ENCODE measurements at regions not wholly inside any gene's neighbourhood (a gene's known extent, or its start where the extent isn't known, plus 50 kb on each side); places are given as distances from the start of the nearest gene placed in this dataset.
A peak's percentile ranks its signal among the peaks of the same experiment; 100 is the strongest.
"Not testable (repeated sequence)": the region's sequence is repeated elsewhere in the genome, so short reads cannot be mapped to it uniquely, and the experiment has no call there.

- no peaks in the 10 kb centered on the region for H3K4me1 ChIP-seq
- TF ChIP-seq, protein P1, sequence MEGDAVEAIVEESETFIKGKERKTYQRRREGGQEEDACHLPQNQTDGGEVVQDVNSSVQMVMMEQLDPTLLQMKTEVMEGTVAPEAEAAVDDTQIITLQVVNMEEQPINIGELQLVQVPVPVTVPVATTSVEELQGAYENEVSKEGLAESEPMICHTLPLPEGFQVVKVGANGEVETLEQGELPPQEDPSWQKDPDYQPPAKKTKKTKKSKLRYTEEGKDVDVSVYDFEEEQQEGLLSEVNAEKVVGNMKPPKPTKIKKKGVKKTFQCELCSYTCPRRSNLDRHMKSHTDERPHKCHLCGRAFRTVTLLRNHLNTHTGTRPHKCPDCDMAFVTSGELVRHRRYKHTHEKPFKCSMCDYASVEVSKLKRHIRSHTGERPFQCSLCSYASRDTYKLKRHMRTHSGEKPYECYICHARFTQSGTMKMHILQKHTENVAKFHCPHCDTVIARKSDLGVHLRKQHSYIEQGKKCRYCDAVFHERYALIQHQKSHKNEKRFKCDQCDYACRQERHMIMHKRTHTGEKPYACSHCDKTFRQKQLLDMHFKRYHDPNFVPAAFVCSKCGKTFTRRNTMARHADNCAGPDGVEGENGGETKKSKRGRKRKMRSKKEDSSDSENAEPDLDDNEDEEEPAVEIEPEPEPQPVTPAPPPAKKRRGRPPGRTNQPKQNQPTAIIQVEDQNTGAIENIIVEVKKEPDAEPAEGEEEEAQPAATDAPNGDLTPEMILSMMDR (IDR thresholded peaks at IDR 0.05) = no peak
- no peak overlapping the region for H3K27ac ChIP-seq
- no peaks in the 10 kb centered on the region for H3K36me3 ChIP-seq
- no peaks in the 10 kb centered on the region for H3K27me3 ChIP-seq
- DNase-seq = peak in 1 of 4 donors; percentile 7
- intact Hi-C loops (cut with DNase I) = no loop called here
- no peak overlapping the region for H3K4me3 ChIP-seq
- ATAC-seq = no peak
- peaks cover 0 to 3% of the 10 kb centered on the region in 2 donors for H3K9me3 ChIP-seq
Measured at GRCh38 chr3:104347291-104347690, 1019.4 kb upstream of the ALCAM start.

DNA sequence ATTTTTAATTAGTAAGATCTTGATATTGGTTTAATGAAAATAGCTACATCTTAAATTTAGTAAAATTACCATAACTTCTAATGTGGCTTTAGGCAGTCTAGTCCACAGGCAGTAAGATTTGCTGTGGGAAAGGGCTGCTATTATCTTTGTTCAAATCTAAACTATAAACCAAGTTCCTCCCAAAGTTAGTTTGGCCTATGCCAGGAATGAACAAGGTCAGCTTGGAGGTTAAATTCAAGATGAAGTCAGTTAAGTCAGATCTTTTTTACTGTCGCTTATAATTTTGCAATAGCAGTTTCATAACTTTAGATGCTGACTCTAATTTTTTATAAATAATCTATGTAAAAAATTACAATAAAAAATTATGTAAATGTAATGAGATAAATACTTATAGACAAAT, 1016.9 kb upstream of the ALCAM start:
- ATAC-seq = no peak
- intact Hi-C loops (cut with DNase I) = no loop called here

GRCh38 chr3:104353951-104354350, 1012.8 kb upstream of the ALCAM start:
- H3K4me1 ChIP-seq = no peaks in the 10 kb centered on the region
- H3K9me3 ChIP-seq = peaks cover 0 to 5% of the 10 kb centered on the region in 2 donors
- ATAC-seq (no peak), DNase-seq (no peak)
- intact Hi-C loops (cut with DNase I) = no loop called here
- H3K27me3 ChIP-seq = no peaks in the 10 kb centered on the region
- TF ChIP-seq, protein P1 (IDR thresholded peaks at IDR 0.05) = no peak
- no peak overlapping the region for H3K4me3 ChIP-seq
- H3K36me3 ChIP-seq = no peaks in the 10 kb centered on the region
- H3K27ac ChIP-seq = no peak overlapping the region

More for the DNA sequence above, 1016.9 kb upstream of the ALCAM start:
- no peak overlapping the region for H3K4me3 ChIP-seq
- no peaks in the 10 kb centered on the region for H3K4me1 ChIP-seq
- no peaks in the 10 kb centered on the region for H3K27me3 ChIP-seq
- peaks cover 0 to 8% of the 10 kb centered on the region in 2 donors for H3K9me3 ChIP-seq
- H3K36me3 ChIP-seq = no peaks in the 10 kb centered on the region
- H3K27ac ChIP-seq = no peak overlapping the region
- no peak for DNase-seq
- TF ChIP-seq, protein P1 (IDR thresholded peaks at IDR 0.05) = no peak

DNA sequence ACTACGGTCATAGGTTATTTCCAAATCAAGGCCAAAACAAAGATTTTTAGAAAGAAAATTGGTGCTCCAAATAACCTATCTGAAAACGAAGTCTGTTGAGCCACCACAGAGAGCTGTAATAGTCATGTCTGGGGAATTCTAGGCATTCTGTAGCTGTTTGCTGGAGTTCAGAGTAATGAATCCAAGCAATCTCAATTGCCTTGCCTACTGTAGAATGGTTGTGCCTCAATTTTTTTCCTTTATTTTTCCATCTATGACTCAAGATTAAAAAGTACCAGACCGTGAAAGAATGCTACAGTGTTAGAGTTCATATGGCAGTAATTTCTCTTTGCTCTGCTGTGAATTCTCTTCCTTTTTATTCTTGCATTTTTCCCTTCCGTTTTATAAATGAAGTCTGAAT, 1007.2 kb upstream of the ALCAM start:
- intact Hi-C loops (cut with DNase I) = no loop called here
- Histone ChIP-seq H3K36me3 (no peaks in the 10 kb centered on the region), H3K27me3 (no peaks in the 10 kb centered on the region), H3K4me3 (no peak overlapping the region), H3K27ac (no peak overlapping the region), H3K9me3 (no peaks in the 10 kb centered on the region), H3K4me1 (no peaks in the 10 kb centered on the region)
- DNase-seq = no peak
- peak; percentile 59 for ATAC-seq
- TF ChIP-seq, protein P1 (IDR thresholded peaks at IDR 0.05) = no peak

DNA sequence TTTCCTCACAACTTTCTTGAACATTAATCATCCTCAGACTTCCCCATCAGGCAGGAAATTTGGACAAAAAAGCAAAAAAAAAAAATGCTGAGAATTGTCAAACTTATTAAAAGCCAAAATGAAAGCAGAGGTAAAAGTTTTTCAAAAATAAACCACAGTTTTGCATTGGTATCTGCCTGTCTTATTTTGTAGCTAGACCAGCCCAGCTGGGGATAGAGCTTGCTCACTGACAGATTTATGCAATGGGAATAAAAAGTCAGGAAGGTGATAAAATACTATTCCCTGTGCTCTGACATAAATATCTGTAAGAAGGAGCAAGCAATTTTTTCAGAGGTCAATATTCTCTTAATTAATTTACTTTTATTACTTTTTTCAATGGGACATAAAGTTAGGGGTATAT, 1006.7 kb upstream of the ALCAM start:
- TF ChIP-seq, protein P1 (IDR thresholded peaks at IDR 0.05) = no peak
- no peak for ATAC-seq
- Histone ChIP-seq H3K27ac (no peak overlapping the region), H3K4me1 (no peaks in the 10 kb centered on the region), H3K36me3 (no peaks in the 10 kb centered on the region), H3K27me3 (no peaks in the 10 kb centered on the region), H3K9me3 (no peaks in the 10 kb centered on the region), H3K4me3 (no peak overlapping the region)
- intact Hi-C loops (cut with DNase I) = no loop called here
- no peak for DNase-seq

- H3K4me1 ChIP-seq; DNase-seq; H3K9me3 ChIP-seq; H3K27me3 ChIP-seq; H3K27ac ChIP-seq; H3K4me3 ChIP-seq; intact Hi-C loops (cut with DNase I); ATAC-seq; H3K36me3 ChIP-seq: not testable (repeated sequence)
Measured at GRCh38 chr3:104361748-104362147, 1005.0 kb upstream of the ALCAM start.

All from left lung (tissue), 4 donors.